ENCODE measurements at regions not wholly inside any gene's neighbourhood (a gene's known extent, or its start where the extent isn't known, plus 50 kb on each side); places are given as distances from the start of the nearest gene placed in this dataset.

DNA sequence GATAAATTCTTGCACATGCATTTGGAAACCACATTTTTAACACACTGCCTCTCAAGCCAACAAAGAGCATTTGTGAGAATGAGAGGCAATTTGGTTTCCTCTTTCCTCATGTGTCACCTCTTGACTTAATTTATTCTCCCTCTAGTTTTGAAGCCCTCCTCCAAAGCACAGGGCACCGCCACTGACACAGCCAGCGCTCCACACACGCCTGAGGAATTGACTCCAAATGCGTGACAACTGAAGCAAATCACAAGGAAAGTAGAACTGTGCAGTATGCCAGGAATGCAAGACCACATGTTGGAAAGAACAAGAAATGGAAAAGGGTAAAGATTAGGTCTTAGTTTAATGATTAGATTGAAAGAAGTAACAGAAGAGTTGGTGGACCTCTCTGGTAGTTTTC lies 173.3 kb downstream of the LSM5 start:
- DNase-seq: no peak
- H3K27me3 ChIP-seq: peaks cover 24% of the 10 kb centered on the region
- H3K27ac ChIP-seq: no peak overlapping the region
- H3K36me3 ChIP-seq: no peaks in the 10 kb centered on the region
- no peaks in the 10 kb centered on the region for H3K9me3 ChIP-seq (replicated peaks)
- H3K4me1 ChIP-seq: no peaks in the 10 kb centered on the region
- H3K4me3 ChIP-seq: no peak overlapping the region

DNA sequence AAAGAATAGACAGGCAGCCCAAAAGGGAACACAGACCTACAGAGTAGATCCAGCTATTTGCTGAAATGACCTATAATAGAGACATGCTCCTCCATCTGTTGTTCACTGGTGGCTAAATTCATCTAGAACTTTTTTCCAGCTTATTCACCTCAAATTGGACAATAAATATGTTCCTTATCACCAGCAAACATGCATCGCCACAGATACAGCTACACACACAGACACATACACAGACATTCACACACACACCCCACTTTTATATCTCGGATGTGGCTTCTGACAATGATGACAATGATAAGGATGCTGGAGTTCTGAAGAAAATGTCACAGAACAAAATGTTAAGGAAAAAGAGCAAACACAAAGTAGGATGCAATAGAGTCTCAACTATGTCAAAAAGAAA lies 175.4 kb downstream of the LSM5 start:
- H3K4me3 ChIP-seq: no peak overlapping the region
- H3K9me3 ChIP-seq (replicated peaks): no peaks in the 10 kb centered on the region
- H3K4me1 ChIP-seq: no peaks in the 10 kb centered on the region
- DNase-seq: no peak
- no peaks in the 10 kb centered on the region for H3K36me3 ChIP-seq
- H3K27ac ChIP-seq: no peak overlapping the region
- H3K27me3 ChIP-seq: peaks cover 24% of the 10 kb centered on the region

DNA sequence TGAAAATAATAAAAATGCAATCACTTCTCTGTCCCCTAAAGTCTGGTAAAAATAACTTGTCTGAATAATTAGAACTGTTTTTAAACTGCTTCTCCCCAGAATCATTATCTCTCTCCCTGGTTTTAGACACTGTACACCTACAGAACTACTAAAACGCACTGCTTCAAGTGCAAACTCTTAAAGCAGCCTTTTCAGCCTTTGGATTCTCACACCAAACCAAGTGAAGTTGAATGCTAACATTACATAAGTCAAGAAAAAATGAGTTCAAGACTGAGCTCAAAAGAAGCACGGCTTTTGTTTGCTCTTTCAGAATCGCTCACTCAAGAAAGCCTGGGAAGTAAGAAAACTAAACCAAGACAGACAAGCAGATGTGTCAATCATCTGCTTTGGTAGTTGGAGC lies 188.8 kb downstream of the LSM5 start:
- peaks cover 8% of the 10 kb centered on the region; the same call in 1 of the 2 replicates for H3K27me3 ChIP-seq
- no peak overlapping the region for H3K4me3 ChIP-seq
- H3K4me1 ChIP-seq: no peaks in the 10 kb centered on the region
- DNase-seq: no peak
- H3K36me3 ChIP-seq: no peaks in the 10 kb centered on the region
- no peak overlapping the region for H3K27ac ChIP-seq
- H3K9me3 ChIP-seq (replicated peaks): no peaks in the 10 kb centered on the region

DNA sequence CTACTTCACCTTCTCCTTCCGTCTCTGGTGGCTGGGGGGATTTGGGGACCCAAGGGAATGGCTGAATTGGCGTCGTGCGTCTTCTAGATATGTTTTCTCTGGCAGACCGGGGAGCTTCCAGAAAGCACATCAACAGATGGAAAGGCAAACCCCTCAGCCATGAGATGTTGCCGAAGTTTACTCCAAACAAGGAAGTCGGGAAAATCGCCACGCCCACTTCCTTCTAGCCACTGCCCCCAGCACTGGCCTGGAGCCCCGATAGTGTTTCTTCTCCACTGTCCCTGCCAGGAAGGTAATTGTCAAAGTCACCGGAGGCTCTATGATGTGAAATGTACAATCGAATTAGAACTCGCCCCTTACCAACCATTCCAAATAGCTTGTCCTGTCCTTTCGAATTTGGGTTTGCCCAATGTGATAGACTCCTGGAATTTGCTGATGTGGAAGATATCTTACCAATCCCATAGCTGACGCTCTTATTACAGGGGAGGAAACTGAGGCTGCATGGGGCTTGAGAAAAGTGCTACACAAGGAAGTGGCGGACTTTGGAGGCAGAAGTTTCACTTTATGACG lies 191.0 kb downstream of the LSM5 start:
- Histone ChIP-seq H3K9me3 (replicated peaks) (no peaks in the 10 kb centered on the region), H3K4me3 (no peak overlapping the region), H3K27me3 (peaks cover 8% of the 10 kb centered on the region; the same call in 1 of the 2 replicates), H3K4me1 (no peaks in the 10 kb centered on the region), H3K27ac (no peak overlapping the region), H3K36me3 (no peaks in the 10 kb centered on the region)
- DNase-seq: no peak

DNA sequence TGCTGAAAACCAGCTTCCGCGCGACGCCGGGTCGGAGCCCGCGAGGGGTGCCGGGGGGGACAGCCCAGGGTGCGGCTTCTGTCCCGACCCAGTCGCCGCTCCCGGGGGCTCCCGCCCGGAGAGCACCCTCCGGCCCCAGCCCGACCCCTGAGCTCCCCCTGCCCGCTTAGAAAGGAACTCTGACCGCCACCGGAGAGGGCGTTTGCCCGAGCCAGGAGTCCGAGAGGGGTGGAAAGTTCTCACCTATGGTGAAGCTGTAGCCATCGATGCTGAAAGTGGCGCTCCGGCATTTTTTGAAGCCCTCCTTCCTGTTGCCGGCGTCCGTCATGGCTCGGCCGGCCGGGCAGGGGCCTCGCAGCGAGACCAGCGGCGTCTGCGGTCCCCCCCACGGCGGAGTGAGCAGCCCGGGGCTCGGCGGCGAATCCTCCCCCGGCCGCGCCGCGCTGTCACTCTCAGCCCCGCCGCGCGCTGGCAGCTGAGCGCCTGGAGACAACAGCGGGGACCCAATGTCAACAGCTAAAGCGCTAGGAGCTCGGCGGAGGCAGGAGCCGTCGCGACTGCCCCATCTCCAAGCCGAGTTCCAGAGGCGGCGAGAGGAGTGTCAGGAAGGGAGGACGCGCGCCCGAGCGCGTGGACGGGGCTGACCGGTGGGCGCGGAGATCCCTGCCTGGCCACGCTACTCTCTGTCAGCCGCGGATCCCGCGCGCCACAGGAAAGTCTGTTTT lies 191.6 kb downstream of the LSM5 start:
- H3K4me1 ChIP-seq: no peaks in the 10 kb centered on the region
- no peaks in the 10 kb centered on the region for H3K36me3 ChIP-seq
- no peak for DNase-seq
- no peak overlapping the region for H3K27ac ChIP-seq
- H3K9me3 ChIP-seq (replicated peaks): no peaks in the 10 kb centered on the region
- peaks cover 8% of the 10 kb centered on the region; the same call in 1 of the 2 replicates for H3K27me3 ChIP-seq
- no peak overlapping the region for H3K4me3 ChIP-seq

DNA sequence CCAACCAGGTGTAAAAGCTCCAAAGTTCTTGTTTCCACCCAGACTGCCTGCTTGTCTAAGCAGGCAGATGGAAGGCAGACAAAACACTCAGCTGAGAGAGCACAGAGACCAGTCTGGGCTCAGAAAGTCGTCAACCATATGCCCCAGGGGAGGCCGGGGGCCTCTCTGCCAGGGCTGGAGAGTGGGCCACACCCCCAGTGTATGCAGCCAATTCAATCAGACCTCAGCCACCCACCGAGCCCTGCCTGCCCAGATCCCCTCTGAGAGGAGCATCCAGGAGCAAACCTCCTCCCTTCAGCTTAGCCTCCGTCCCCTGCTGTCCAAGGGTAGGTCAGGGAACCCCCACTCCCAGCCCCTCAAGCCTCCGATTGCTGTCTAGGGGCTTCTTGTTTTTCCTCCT lies 196.3 kb downstream of the LSM5 start:
- no peaks in the 10 kb centered on the region for H3K36me3 ChIP-seq
- 0 out of 2 replicates have a peak, but pooled peaks cover 4% of the 10 kb centered on the region for H3K27me3 ChIP-seq
- no peaks in the 10 kb centered on the region for H3K4me1 ChIP-seq
- H3K4me3 ChIP-seq: no peak overlapping the region
- no peak overlapping the region for H3K27ac ChIP-seq
- no peak for DNase-seq
- H3K9me3 ChIP-seq (replicated peaks): no peaks in the 10 kb centered on the region

DNA sequence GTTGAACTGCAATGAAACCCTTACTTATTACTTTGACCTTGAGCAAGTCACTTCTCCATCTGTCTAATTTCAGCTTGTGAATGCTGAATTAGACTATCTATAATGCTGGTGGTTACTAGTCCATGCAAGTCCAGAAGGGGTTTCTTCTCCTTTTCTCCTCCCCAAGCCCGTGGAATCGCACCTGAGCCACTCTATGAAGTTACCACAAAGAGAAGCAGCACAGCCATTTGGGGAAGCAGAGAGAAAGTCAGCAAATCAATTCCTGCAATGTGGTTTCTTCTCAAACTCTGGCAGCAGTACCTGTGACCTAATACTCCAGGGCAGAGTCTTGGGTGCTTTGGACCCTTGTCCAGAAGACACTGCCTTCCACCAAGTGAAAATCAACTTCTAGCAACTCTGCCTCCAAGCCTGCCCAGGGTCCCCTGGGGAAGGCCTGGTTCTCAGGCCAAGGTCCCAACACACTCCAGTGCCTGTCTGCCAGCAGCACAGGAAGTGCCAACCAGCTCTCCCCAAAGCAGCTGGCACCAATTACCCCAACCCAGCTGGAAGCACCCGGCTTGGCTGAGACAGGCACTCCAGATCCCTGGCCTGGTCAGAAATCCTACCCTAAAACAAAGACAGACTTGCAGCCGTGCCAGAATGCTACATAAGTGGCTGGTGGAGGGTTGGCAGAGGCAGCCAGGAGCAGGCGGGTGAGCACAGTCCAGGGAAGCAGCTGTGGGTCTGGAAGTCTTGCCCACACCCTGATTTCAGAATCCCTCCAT lies 200.3 kb downstream of the LSM5 start:
- no peak for DNase-seq
- H3K4me3 ChIP-seq: no peak overlapping the region
- H3K4me1 ChIP-seq: no peaks in the 10 kb centered on the region
- H3K9me3 ChIP-seq (replicated peaks): no peaks in the 10 kb centered on the region
- H3K27me3 ChIP-seq: peaks cover 17% of the 10 kb centered on the region; the same call in 1 of the 2 replicates
- no peak overlapping the region for H3K27ac ChIP-seq
- no peaks in the 10 kb centered on the region for H3K36me3 ChIP-seq

DNA sequence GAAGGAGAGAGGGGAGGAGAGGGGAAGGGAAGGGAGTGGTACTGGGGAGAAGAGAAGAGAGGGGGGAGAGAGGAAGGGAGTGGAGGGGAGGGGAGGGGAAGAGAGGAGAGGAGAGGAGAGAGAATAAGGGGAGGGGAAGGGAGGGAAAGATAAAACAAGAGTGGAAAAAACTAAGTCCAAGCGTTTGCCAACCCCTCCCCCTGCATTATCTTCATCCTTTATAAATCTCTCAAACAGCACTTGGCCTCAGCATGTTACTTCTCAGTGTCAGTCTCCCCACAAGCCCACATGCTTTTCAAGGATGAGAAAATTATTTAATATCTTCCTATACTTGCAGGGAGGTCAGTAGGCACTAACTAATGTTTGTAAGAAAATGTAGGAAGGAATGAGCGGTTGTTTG lies 204.5 kb downstream of the LSM5 start:
- Histone ChIP-seq H3K27me3 (peaks cover 17% of the 10 kb centered on the region; the same call in 1 of the 2 replicates), H3K9me3 (replicated peaks) (no peaks in the 10 kb centered on the region)

DNA sequence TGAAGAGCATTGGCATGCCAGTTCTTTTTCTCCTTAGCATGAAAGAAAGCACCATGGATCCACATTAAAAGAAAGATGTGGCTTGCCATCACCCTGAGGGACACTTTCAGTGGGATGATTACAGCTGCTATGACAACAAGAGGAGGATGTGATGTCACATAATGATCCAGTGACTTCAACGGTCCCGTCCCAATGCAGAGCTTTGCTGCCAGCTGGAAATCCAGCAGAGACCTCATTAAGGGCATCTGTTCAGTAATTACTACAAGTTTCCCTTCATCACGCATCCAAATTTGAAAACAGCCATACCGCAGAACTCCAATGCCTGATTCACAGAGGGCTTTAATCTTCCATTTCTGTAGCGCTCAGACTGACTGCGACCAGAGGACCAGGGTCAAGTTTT lies 206.6 kb downstream of the LSM5 start:
- H3K27me3 ChIP-seq: peaks cover 12% of the 10 kb centered on the region; the same call in 1 of the 2 replicates
- no peaks in the 10 kb centered on the region for H3K9me3 ChIP-seq (replicated peaks)
- no peak for DNase-seq
- H3K36me3 ChIP-seq: no peaks in the 10 kb centered on the region
- H3K27ac ChIP-seq: no peak overlapping the region
- no peak overlapping the region for H3K4me3 ChIP-seq
- no peaks in the 10 kb centered on the region for H3K4me1 ChIP-seq

More for the DNA sequence above, 204.5 kb downstream of the LSM5 start:
- DNase-seq: no peak
- Histone ChIP-seq H3K36me3 (no peaks in the 10 kb centered on the region), H3K4me3 (no peak overlapping the region), H3K27ac (no peak overlapping the region), H3K4me1 (no peaks in the 10 kb centered on the region)

DNA sequence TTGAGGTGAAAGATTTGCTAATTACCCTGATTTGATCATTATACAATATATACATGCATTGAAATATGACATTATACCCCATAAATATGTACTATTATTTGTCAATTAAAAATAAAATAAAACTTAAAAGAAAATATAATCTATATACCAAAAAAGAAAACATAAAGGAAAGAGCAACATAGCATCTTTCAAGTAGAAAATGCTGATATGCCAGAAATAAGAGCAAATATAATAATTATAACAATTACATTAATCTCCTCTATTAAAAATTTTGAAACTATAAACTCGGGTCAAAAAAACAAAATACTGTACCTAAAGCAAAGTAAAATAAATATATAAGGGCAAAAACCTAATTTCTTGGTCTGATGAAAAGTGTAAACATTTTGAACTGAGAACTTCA lies 209.3 kb upstream of the PDE1C start:
- Histone ChIP-seq H3K4me1 (no peaks in the 10 kb centered on the region), H3K36me3 (no peaks in the 10 kb centered on the region), H3K9me3 (replicated peaks) (no peaks in the 10 kb centered on the region), H3K27ac (no peak overlapping the region), H3K27me3 (no peaks in the 10 kb centered on the region), H3K4me3 (no peak overlapping the region)
- DNase-seq: no peak

DNA sequence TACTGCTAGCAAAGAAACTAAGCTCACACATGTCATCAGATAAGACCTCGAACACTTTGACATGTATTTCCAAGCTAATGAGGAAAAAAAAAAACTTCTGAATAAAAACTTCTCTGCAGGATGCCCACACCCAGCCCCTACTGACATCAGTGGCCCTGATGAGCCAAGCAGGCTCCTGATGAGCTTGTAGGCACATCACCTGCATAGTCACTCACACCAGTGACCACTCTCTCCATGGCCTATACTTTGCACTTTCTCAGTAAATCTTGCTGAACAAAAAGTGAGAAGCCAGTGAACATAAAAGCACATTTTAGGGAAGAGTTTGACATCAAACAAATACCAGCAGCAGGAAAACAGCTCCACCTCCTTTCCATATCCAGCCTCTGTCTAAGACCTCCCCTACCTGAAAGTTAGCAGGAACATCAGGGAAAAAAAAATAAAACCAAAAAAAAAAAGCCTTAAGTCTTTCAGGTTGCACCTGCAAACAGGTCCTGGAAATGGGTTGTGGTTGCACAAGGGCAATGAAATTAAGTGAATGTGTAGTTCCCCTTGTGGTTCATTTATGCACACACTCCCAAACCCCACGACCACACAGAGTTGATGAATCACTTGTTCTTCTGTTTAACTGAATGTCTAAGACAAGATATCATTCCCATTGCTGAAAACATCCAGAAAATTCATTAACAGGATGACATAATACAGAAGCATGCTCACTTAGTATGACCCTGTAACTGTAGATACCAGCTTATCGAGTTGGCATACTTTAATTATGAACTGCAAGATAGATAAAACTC lies 205.2 kb upstream of the PDE1C start:
- no peaks in the 10 kb centered on the region for H3K4me1 ChIP-seq
- H3K4me3 ChIP-seq: no peak overlapping the region
- DNase-seq: no peak
- H3K9me3 ChIP-seq (replicated peaks): no peaks in the 10 kb centered on the region
- no peak overlapping the region for H3K27ac ChIP-seq
- no peaks in the 10 kb centered on the region for H3K36me3 ChIP-seq
- 0 out of 2 replicates have a peak, but pooled peaks cover 4% of the 10 kb centered on the region for H3K27me3 ChIP-seq

DNA sequence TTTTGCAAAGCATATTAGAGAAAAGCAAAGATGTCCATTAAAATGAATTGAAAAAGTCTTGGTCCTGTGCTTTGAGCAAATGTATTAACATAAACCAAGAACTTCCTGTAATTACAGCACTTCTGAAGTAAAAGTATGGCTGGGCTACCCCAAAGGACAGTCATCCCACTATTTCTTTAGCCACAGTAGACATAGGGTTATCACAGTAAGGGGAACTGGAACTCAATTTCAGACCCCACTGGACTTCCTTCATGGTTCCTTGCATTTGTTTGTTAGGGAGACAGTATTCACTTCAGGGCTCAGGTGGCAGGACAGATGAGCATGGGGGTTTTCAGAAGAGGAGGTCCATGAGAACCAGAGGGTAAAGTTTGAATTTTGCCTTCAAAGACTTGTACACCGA lies 203.1 kb upstream of the PDE1C start:
- H3K9me3 ChIP-seq (replicated peaks): no peaks in the 10 kb centered on the region
- no peak for DNase-seq
- H3K27ac ChIP-seq: no peak overlapping the region
- peaks cover 12% of the 10 kb centered on the region for H3K27me3 ChIP-seq
- no peaks in the 10 kb centered on the region for H3K36me3 ChIP-seq
- no peaks in the 10 kb centered on the region for H3K4me1 ChIP-seq
- no peak overlapping the region for H3K4me3 ChIP-seq

DNA sequence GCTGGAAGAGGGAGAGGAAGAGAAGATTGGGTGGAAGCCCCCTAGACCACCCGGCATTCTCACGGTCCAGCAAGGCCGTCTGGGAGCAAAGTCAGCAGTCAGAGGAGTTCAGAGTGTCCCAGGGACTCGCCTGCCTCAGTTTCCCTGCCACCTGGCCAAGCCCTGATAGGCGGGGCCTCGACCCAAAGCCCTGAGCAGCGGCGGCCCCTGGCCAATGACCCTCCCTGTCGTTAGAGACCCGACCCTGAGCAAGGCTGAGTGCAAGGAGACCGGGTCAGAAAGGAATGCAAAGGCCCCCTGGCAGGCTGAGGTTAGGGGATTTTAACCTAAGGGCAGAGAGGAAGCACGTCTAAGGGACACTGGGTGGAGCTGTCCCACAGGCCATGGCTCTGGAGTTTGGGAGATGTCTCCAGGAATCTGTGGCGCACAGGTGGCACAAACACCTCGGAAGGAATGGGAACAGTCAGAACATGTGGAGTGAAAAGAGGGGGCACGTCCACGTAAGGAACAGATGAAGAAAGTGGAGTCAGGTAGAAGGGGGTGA lies 196.8 kb upstream of the PDE1C start:
- Histone ChIP-seq H3K4me1 (no peaks in the 10 kb centered on the region), H3K9me3 (replicated peaks) (no peaks in the 10 kb centered on the region), H3K36me3 (no peaks in the 10 kb centered on the region), H3K4me3 (no peak overlapping the region), H3K27ac (no peak overlapping the region), H3K27me3 (peaks cover 21% of the 10 kb centered on the region)
- DNase-seq: no peak

DNA sequence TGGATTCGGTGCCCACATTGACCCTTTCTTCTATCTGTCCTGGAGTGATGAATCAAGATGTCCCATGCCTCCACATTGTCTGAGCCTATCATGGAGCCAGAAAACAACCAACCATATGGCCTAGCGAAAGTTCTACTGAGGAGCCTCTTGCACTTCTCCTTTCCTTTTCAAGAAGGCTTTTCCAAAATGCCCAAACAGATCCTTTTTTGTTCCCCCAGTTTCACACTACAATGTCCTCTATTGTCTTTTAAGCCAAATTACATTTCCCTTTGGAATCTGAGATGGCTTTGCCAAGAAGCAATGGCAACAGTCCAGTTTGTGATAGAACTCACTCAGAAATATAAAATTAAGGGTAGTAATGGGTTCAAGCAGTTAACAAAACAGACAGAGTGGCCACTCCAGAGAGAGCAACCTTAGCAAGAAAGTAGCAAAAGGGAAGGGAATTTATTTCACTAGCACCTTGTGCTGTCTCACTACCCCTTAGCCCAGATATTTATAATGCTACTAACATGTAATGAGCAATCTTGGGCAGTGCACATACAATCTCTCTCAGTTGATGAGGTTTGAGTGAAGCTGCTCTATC lies 194.6 kb upstream of the PDE1C start:
- no peaks in the 10 kb centered on the region for H3K36me3 ChIP-seq
- H3K27ac ChIP-seq: no peak overlapping the region
- no peaks in the 10 kb centered on the region for H3K4me1 ChIP-seq
- DNase-seq: no peak
- H3K27me3 ChIP-seq: peaks cover 16% of the 10 kb centered on the region
- H3K4me3 ChIP-seq: no peak overlapping the region
- H3K9me3 ChIP-seq (replicated peaks): no peaks in the 10 kb centered on the region
